NCI-H1436 treated with DMSO at 0.1 percent for 48 hours (cell line): ENCODE measurements at regions not wholly inside any gene's neighbourhood (a gene's known extent, or its start where the extent isn't known, plus 50 kb on each side); places are given as distances from the start of the nearest gene placed in this dataset.
"Not testable (repeated sequence)": the region's sequence is repeated elsewhere in the genome, so short reads cannot be mapped to it uniquely, and the experiment has no call there.

Source experiments
- DNase-seq: peaks from one replicate; lab custom pipeline; 2025; lab: John Stamatoyannopoulos, UW

- DNase-seq, result no peak
Observed at GRCh38 chr11:71182791-71183677, 69.3 kb downstream of the SHANK2 start.

DNA sequence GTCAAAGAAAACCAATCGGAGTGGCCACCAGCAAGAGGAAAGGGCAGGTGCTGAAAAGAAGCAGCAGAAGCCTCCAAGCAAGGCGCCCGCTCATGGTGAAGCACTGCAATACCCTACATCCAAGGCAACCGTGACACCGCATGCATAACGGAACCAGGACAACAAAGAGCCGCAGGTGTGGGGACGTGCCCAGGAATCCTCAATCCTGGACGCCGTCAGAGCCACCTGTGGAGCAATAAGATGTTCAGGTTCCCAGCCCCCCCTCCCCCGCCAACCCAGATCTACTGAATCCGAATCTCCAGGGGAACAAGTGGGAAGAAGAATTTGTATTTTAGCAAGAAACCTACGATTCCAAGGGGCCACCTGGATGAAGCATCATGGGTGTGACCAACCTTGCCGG lies 70.8 kb downstream of the SHANK2 start:
- DNase-seq, result no peak

DNA sequence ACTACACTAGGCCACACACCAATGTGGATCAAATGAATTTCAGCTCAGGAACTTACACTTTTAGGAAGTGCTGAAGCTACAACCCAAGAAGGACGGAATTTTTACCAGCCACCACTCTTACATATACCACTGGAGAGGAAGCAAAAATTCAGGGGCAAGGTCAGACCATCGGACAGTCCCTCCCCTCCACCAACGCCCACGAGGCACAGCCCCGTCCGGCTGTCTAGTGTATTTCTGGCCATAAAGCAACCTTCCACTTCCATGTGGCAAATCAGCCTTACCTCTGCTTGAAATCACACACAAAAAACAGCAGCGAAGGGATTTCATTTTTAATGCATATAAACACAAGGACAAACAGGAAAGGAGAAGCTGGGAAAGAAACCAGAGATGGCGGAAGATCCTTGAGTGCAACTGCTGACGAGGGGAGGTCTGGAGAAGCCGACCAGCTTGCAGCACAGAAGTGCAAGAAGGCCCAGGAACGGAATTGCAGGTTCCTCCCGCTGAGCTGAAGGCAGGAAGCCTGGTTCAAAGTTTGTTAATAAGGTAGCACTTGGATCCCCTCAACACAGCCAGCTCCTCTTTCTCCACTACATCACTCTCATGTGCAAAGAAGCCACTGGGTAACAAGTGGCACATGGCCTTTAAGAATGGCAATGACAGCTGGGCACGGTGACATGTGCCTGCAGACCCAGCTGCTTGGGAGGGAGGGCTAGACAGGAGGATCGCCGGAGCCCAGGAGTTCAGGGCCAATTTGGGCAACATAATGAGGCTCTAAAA lies 71.5 kb downstream of the SHANK2 start:
- no peak for DNase-seq

DNA sequence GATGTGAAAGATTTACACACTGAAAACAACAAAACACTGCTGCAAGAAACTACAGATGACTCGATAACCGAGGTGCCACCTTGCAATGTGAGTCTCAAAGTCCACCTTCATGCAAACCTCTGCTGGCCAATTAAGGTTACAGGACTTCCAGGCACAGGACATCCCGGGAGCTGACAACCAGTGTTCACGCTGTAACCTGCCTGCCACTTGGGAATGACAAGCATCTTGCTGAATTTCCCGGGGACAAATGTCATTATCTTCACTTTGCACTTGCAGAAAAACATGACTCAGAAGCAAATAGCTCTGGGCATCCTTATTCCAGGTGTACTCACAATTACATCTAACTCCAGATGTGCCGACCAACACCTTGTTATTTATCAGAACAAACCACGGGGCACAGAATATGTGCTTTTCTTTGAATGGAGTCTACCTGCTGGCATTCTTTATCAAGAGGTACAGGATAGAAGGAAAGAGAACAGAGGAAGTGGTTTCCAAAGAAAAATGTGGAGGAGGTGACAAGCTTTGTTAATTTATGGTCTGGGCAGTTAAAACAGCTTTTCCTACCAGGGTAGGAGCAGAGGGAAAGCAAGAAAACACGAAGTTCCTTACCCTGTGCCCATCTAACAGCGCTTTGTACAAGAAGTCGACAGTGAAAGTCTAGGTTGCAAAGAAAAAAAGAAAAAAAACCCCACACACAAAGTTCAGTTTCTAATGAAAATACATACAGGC lies 72.3 kb downstream of the SHANK2 start:
- DNase-seq, result no peak

DNA sequence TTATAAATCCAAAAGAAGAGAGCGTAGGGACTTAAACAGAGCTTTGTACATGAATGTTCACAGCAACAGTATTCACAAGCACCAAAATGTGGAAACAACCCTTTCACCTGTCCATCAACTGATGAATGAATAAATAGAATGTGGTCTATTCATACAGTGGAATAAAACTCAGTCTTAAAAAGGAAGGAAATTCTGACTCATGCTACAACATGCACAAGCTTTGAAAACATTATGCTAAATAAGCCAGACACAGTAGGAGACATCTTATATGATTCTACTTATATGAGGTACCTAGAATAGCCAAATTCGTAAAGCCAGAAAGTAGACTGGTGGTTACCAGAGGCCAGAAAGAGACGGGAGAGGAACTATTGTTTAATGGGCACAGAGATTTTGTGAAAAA lies 74.3 kb downstream of the SHANK2 start:
- no peak for DNase-seq

DNA sequence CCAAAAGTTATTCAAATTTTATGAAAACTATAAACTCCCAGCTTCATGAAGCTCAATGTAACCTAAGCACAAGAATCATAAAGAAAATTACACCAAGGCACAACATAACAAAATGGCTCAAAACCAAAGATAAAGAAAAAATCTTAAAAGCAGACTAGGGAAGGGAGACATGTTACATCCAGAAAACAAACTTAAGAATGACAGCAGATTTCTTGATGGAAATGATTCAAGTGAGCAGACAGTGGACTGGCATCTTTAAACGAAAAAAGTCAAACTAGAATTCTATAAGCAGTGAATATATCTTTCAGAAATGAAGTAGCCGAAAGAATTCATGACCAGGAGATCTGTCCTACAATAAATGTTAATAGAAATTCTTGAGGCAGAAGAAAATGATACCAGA lies 75.6 kb downstream of the SHANK2 start:
- DNase-seq, result no peak

DNA sequence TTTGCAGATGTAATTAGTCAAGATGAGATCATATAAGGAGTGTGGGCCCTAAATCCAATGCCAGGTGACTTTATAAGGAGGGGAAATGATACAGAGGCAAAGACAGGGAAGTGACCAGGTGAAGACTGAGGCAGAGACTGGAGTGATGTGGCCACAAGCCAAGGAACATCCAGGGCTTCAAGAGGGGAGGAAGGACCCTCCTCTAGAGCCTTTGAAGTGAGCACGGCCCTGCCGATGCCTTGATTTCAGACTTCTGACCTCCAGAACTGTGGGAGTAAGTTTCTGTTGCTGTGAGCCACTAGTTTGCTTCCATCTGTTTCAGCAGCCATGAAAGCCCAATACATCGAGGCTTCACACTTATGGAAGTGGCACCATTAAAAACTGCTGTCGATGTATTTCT lies 78.7 kb downstream of the SHANK2 start:
- DNase-seq, result no peak

DNA sequence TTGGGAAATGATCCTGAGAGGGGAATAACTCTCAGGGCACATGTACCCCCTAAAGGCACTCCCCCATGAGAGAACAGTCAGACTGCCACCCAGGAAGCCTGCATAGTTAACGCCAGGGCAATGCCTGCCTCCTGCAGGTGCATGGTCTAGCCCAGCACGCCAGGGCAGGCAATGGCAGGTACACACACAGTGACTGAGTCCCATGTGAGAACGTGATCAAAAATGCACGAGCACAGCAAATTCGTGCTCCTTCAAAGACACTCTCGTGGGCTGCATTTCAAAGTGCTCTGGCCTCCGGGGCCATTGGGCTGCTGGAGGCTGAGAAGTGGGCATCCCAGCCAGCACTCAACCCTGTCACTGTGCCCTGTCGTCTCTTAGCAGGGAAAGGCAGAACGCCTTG lies 79.7 kb downstream of the SHANK2 start:
- no peak for DNase-seq

DNA sequence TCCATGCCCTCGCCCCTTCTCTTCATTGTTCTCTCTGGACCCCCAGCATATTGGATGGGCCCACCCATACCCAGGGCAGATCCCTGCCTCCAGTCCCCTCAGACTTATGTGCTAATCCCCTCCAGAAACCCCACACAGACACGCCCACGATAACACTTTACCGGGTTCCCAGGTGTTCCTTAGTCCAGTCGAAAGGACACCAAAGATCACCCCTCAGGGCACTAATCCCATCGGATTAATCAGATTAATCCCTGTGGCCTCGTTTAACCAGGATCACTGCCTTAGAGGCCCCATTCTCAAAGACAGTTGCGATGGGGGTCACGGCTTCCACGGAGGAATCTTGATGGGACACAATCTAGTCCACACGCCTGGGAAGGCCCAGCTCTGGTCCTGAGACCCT lies 80.8 kb downstream of the SHANK2 start:
- no peak for DNase-seq

- no peak for DNase-seq
Observed at GRCh38 chr11:71170624-71171423, 81.6 kb downstream of the SHANK2 start.

DNA sequence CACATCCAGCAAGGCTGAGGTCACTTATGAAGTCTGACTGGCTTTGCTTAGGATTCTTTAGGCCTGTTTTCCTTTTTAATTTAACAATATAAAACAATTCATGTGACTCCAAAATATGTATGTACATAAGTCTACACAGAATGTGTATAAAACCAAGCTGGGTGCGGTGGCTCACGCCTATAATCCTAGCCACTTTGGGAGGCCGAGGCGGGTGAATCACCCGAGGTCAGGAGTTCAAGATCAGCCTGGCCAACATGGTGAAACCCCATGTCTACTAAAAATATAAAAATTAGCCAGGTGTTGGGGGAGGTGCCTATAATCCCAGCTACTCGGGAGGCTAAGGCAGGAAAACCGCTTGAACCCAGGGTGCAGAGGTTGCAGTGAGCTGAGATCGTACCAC lies 83.1 kb downstream of the SHANK2 start:
- no peak for DNase-seq

- DNase-seq, result not testable (repeated sequence)
Observed at GRCh38 chr11:71167814-71168213, 84.6 kb downstream of the SHANK2 start.

- DNase-seq, result no peak
Observed at GRCh38 chr11:71165771-71166170, 86.6 kb downstream of the SHANK2 start.

- no peak for DNase-seq
Observed at GRCh38 chr11:71164621-71165020, 87.8 kb downstream of the SHANK2 start.

GRCh38 chr11:71164186-71164585 lies 88.2 kb downstream of the SHANK2 start:
- no peak for DNase-seq

GRCh38 chr11:71163371-71163770 lies 89.0 kb downstream of the SHANK2 start:
- DNase-seq, result no peak

- no peak for DNase-seq
Observed at GRCh38 chr11:71158936-71159335, 93.4 kb downstream of the SHANK2 start.

DNA sequence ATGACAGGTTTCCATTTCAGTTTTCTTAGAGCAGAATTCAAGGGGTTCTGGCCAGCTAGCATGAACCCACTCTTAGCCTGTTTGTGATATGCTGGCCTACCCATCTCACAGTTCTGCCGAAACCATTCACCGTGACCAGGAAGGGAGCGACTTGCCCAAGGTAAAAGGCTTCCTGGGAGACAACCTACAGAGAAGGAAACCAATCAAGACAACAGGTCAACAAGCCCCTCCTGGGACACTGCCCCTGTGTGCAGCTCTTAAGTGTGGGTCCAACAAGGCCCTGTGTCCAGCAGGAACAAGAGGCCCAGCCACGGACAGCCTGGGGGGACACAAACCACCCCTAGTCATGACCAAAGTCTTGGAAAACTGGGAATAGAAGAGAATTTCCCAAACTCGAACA lies 94.7 kb downstream of the SHANK2 start:
- not testable (repeated sequence) for DNase-seq

DNA sequence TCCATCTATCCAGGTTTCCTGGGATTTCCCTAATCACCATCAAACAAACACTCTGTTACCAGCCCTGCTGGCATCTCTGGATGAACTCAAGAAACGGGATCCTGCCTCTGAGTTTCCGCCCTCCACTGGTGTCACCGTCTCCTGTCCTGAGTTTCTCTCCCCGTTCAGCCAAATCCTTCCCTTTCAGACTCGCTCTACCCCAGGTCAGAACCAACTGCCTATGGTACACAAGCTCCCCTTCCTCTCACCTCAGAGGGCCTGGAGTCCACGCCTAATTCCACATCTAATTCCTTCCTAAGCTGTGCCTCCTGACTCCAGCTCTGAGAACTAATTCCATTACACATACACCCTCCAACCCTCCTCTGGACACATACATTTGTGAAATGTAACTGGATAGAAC lies 96.1 kb downstream of the SHANK2 start:
- DNase-seq, result no peak

- no peak for DNase-seq
Observed at GRCh38 chr11:71155846-71156245, 96.5 kb downstream of the SHANK2 start.

- no peak for DNase-seq
Observed at GRCh38 chr11:71154261-71154805, 98.0 kb downstream of the SHANK2 start.

- no peak for DNase-seq
Observed at GRCh38 chr11:71153005-71153390, 99.4 kb downstream of the SHANK2 start.
